ENCODE measurements at regions not wholly inside any gene's neighbourhood (a gene's known extent, or its start where the extent isn't known, plus 50 kb on each side); places are given as distances from the start of the nearest gene placed in this dataset.
A peak's percentile ranks its signal among the peaks of the same experiment; 100 is the strongest.

DNA sequence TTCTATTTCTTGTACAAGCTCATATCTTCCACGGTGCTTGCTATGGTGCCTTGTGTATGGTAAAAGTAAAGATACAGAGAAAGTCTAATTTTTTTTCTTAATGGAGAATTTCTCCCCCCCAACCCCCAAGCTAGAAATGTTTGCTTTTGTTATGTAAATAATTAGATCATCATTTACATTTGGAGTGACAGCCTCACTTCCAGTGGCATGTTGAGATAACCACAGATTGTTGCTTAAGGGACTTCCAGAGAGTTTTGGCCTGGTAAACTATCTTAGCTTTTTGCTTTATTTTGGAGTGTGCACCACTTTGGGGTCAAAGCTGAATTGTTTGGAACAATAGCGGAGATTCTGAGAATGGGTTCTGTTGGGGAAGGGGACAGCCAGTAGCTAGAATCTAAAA is 129.7 kb downstream of the ZNF365 start:
- Mint-ChIP-seq H3K4me3 (peak overlapping the region in 1 of 2 experiments; percentile 60; a peak in 2 of 5 replicates), H3K4me1 (peaks cover 49 to 57% of the 10 kb centered on the region in 2 experiments), H3K36me3 (ENCODE audit: insufficient read depth in 1 of 3, low read depth in 3 of 3) (no peaks in the 10 kb centered on the region; a peak in 1 of 7 replicates), H3K27ac (peak overlapping the region in 2 of 3 experiments; percentile 48 to 92; a peak in 3 of 7 replicates), H3K9me3 (peaks cover 3% of the 10 kb centered on the region in 2 experiments; a peak in 3 of 5 replicates), H3K27me3 (ENCODE audit: low read depth) (no peaks in the 10 kb centered on the region)
- H2AFZ ChIP-seq (ENCODE audit: low read length): peak overlapping the region; percentile 37
- no peak overlapping the region for H2BK12ac ChIP-seq (ENCODE audit: insufficient read length, low read depth, low read length)
- H4K20me1 ChIP-seq (ENCODE audit: control insufficient read depth, insufficient read depth, insufficient read length): no peaks in the 10 kb centered on the region
- H3T11ph ChIP-seq (ENCODE audit: low read length): no peak overlapping the region
- no peak overlapping the region for H2BK120ac ChIP-seq (ENCODE audit: low read depth, low read length, poor library complexity, severe bottlenecking)
- H3K4me1 ChIP-seq (ENCODE audit: insufficient read depth, low read length): peaks cover 9% of the 10 kb centered on the region; the same call in 1 of the 2 replicates
- H2BK15ac ChIP-seq (ENCODE audit: low read depth, low read length): no peak overlapping the region
- H3K18ac ChIP-seq (ENCODE audit: insufficient read length, low read depth, low read length): no peak overlapping the region
- H3K27ac ChIP-seq (ENCODE audit: insufficient read length, low read depth, low read length): no peak overlapping the region
- no peak overlapping the region for H2BK5ac ChIP-seq (ENCODE audit: insufficient read length, low read length)
- H3K79me2 ChIP-seq (ENCODE audit: insufficient read depth, low read length): no peaks in the 10 kb centered on the region
- H4K8ac ChIP-seq (replicated peaks; ENCODE audit: insufficient read length, low read depth, low read length): no peak overlapping the region
- no peak for DNase-seq
- H2BK20ac ChIP-seq (ENCODE audit: low read depth, low read length, poor library complexity, severe bottlenecking): no peak overlapping the region
- H3K27me3 ChIP-seq (ENCODE audit: insufficient read depth, low read length): no peaks in the 10 kb centered on the region
- H3K79me1 ChIP-seq (ENCODE audit: insufficient read depth, low read depth, low read length, poor library complexity, severe bottlenecking): no peaks in the 10 kb centered on the region
- no peak overlapping the region for H3K14ac ChIP-seq (ENCODE audit: insufficient read depth, low read length)
- no peak overlapping the region for H3K9ac ChIP-seq (ENCODE audit: extremely low read depth, insufficient read length, low read length)
- no peaks in the 10 kb centered on the region for H3K23me2 ChIP-seq (ENCODE audit: insufficient read length, low read depth, low read length, poor library complexity, severe bottlenecking)
- H3K4me2 ChIP-seq (ENCODE audit: insufficient read depth, insufficient read length, low read length): peak overlapping the region; percentile 33
- H4K91ac ChIP-seq (ENCODE audit: insufficient read length, low read depth, low read length): no peak overlapping the region
- H3K23ac ChIP-seq (ENCODE audit: insufficient read length, low read depth, low read length): no peak overlapping the region
- H4K5ac ChIP-seq (ENCODE audit: insufficient read length, low read depth, low read length): no peak overlapping the region
- H3K56ac ChIP-seq (ENCODE audit: insufficient read length, low read depth, low read length): no peak overlapping the region
- H2AK5ac ChIP-seq (ENCODE audit: insufficient read length, low read length): no peak overlapping the region
- no peaks in the 10 kb centered on the region for H3K9me3 ChIP-seq (ENCODE audit: control insufficient read depth, low read depth, low read length)
- no CpG with 5 or more reads among the region's 2 CpGs for WGBS (ENCODE audit: extremely low coverage, insufficient read length, low lambda C conversion rate)
- TF ChIP-seq, protein P1, sequence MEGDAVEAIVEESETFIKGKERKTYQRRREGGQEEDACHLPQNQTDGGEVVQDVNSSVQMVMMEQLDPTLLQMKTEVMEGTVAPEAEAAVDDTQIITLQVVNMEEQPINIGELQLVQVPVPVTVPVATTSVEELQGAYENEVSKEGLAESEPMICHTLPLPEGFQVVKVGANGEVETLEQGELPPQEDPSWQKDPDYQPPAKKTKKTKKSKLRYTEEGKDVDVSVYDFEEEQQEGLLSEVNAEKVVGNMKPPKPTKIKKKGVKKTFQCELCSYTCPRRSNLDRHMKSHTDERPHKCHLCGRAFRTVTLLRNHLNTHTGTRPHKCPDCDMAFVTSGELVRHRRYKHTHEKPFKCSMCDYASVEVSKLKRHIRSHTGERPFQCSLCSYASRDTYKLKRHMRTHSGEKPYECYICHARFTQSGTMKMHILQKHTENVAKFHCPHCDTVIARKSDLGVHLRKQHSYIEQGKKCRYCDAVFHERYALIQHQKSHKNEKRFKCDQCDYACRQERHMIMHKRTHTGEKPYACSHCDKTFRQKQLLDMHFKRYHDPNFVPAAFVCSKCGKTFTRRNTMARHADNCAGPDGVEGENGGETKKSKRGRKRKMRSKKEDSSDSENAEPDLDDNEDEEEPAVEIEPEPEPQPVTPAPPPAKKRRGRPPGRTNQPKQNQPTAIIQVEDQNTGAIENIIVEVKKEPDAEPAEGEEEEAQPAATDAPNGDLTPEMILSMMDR (conservative IDR thresholded peaks at IDR 0.05): no peak
- no peak overlapping the region for H3K4ac ChIP-seq (ENCODE audit: low read depth, low read length)

Measured in H9 (cell line).